DMS153 treated with DMSO at 0.1 percent for 48 hours (cell line): ENCODE measurements at regions not wholly inside any gene's neighbourhood (a gene's known extent, or its start where the extent isn't known, plus 50 kb on each side); places are given as distances from the start of the nearest gene placed in this dataset.
"Not testable (repeated sequence)": the region's sequence is repeated elsewhere in the genome, so short reads cannot be mapped to it uniquely, and the experiment has no call there.

ENCODE experiments used
- DNase-seq: peaks from one replicate; lab custom pipeline; 2025; ENCODE audit not compliant: unreplicated experiment; lab: John Stamatoyannopoulos, UW

GRCh38 chr1:193415256-193415655 lies 228.8 kb upstream of the B3GALT2 start:
- no peak for DNase-seq

GRCh38 chr1:193413376-193413775 lies 227.0 kb upstream of the B3GALT2 start:
- no peak for DNase-seq

- no peak for DNase-seq
Measured at GRCh38 chr1:193412748-193413147, 226.3 kb upstream of the B3GALT2 start.

- DNase-seq: no peak
Measured at GRCh38 chr1:193411714-193412113, 225.3 kb upstream of the B3GALT2 start.

- no peak for DNase-seq
Measured at GRCh38 chr1:193411215-193411614, 224.8 kb upstream of the B3GALT2 start.

- DNase-seq: no peak
Measured at GRCh38 chr1:193408782-193409293, 222.4 kb upstream of the B3GALT2 start.

GRCh38 chr1:193406901-193407300 lies 220.5 kb upstream of the B3GALT2 start:
- DNase-seq: no peak

GRCh38 chr1:193404236-193404635 lies 217.8 kb upstream of the B3GALT2 start:
- no peak for DNase-seq

GRCh38 chr1:193402977-193403376 lies 216.6 kb upstream of the B3GALT2 start:
- DNase-seq: no peak

GRCh38 chr1:193402037-193402436 lies 215.6 kb upstream of the B3GALT2 start:
- no peak for DNase-seq

GRCh38 chr1:193394336-193394735 lies 207.9 kb upstream of the B3GALT2 start:
- DNase-seq: no peak

- no peak for DNase-seq
Measured at GRCh38 chr1:193392686-193393085, 206.3 kb upstream of the B3GALT2 start.

GRCh38 chr1:193388683-193389082 lies 202.3 kb upstream of the B3GALT2 start:
- no peak for DNase-seq

GRCh38 chr1:193388165-193388564 lies 201.8 kb upstream of the B3GALT2 start:
- DNase-seq: no peak

- DNase-seq: no peak
Measured at GRCh38 chr1:193387406-193387805, 201.0 kb upstream of the B3GALT2 start.

GRCh38 chr1:193378451-193378850 lies 192.0 kb upstream of the B3GALT2 start:
- not testable (repeated sequence) for DNase-seq

GRCh38 chr1:193377472-193377871 lies 191.1 kb upstream of the B3GALT2 start:
- DNase-seq: no peak

GRCh38 chr1:193372553-193372952 lies 186.1 kb upstream of the B3GALT2 start:
- DNase-seq: no peak

- DNase-seq: no peak
Measured at GRCh38 chr1:193368302-193368701, 181.9 kb upstream of the B3GALT2 start.

- DNase-seq: no peak
Measured at GRCh38 chr1:193367863-193368262, 181.4 kb upstream of the B3GALT2 start.

- DNase-seq: no peak
Measured at GRCh38 chr1:193366764-193367507, 180.5 kb upstream of the B3GALT2 start.

- no peak for DNase-seq
Measured at GRCh38 chr1:193365966-193366365, 179.6 kb upstream of the B3GALT2 start.

- no peak for DNase-seq
Measured at GRCh38 chr1:193359631-193360030, 173.2 kb upstream of the B3GALT2 start.
